BE2C (cell line): ENCODE measurements at regions not wholly inside any gene's neighbourhood (a gene's known extent, or its start where the extent isn't known, plus 50 kb on each side); places are given as distances from the start of the nearest gene placed in this dataset.

ENCODE experiments used
- DNase-seq: peaks from one replicate; pipeline ENCODE4 v3.0.0-alpha.2; 2020
- H3K27me3 ChIP-seq: fragments of 250-450 bp; sonication (Bioruptor Pico); 2 replicates; pipeline ENCODE4 v1.5.1; 2020; ENCODE audit warnings: mild to moderate bottlenecking
- H3K36me3 ChIP-seq: fragments of 250-450 bp; sonication (Bioruptor Pico); 2 replicates; pipeline ENCODE4 v1.5.1; 2020; ENCODE audit warnings: mild to moderate bottlenecking
- H3K4me1 ChIP-seq: fragments of 250-450 bp; sonication (Bioruptor Pico); 2 replicates; pipeline ENCODE4 v1.5.1; 2020
- H3K4me3 ChIP-seq: 2 replicates; pipeline ENCODE4 v1.5.1; 2011; ENCODE audit warnings: low read depth, low read length
- H3K9me3 ChIP-seq: fragments of 250-450 bp; sonication (Bioruptor Pico); 2 replicates; pipeline ENCODE4 v1.5.1; 2020
- CTCF ChIP-seq: IDR thresholded peaks from 2 replicates; pipeline ENCODE4 v1.5.1; 2012; ENCODE audit warnings: mild to moderate bottlenecking, low read depth, low read length

GRCh38 chr22:48141301-48141700, 1378.9 kb downstream of the TBC1D22A start:
- Histone ChIP-seq H3K36me3 (no peaks in the 10 kb centered on the region), H3K27me3 (no peaks in the 10 kb centered on the region), H3K4me3 (no peak overlapping the region), H3K9me3 (no peaks in the 10 kb centered on the region; the same call in none of the 2 replicates), H3K4me1 (no peaks in the 10 kb centered on the region)
- no peak for DNase-seq
- TF ChIP-seq CTCF = no peak

GRCh38 chr22:48140261-48140813, 1377.9 kb downstream of the TBC1D22A start:
- TF ChIP-seq CTCF = no peak
- Histone ChIP-seq H3K4me1 (no peaks in the 10 kb centered on the region), H3K4me3 (no peak overlapping the region), H3K9me3 (no peaks in the 10 kb centered on the region; the same call in none of the 2 replicates), H3K36me3 (no peaks in the 10 kb centered on the region), H3K27me3 (no peaks in the 10 kb centered on the region)
- no peak for DNase-seq

GRCh38 chr22:48139776-48140175, 1377.3 kb downstream of the TBC1D22A start:
- Histone ChIP-seq H3K36me3 (no peaks in the 10 kb centered on the region), H3K4me3 (no peak overlapping the region), H3K27me3 (no peaks in the 10 kb centered on the region), H3K4me1 (no peaks in the 10 kb centered on the region), H3K9me3 (no peaks in the 10 kb centered on the region; the same call in none of the 2 replicates)
- no peak for TF ChIP-seq CTCF
- no peak for DNase-seq

- no peaks in the 10 kb centered on the region; the same call in none of the 2 replicates for H3K9me3 ChIP-seq
These were observed 1376.4 kb downstream of the TBC1D22A start for GRCh38 chr22:48138855-48139254.

GRCh38 chr22:48138427-48138826, 1376.0 kb downstream of the TBC1D22A start:
- Histone ChIP-seq H3K4me3 (no peak overlapping the region), H3K9me3 (no peaks in the 10 kb centered on the region; the same call in none of the 2 replicates), H3K4me1 (no peaks in the 10 kb centered on the region), H3K27me3 (no peaks in the 10 kb centered on the region), H3K36me3 (no peaks in the 10 kb centered on the region)
- DNase-seq = no peak
- no peak for TF ChIP-seq CTCF

More at GRCh38 chr22:48138855-48139254, 1376.4 kb downstream of the TBC1D22A start:
- Histone ChIP-seq H3K4me1 (no peaks in the 10 kb centered on the region), H3K27me3 (no peaks in the 10 kb centered on the region), H3K36me3 (no peaks in the 10 kb centered on the region), H3K4me3 (no peak overlapping the region)
- DNase-seq = no peak
- TF ChIP-seq CTCF = no peak

- Histone ChIP-seq H3K36me3 (no peaks in the 10 kb centered on the region), H3K9me3 (no peaks in the 10 kb centered on the region; the same call in none of the 2 replicates), H3K27me3 (no peaks in the 10 kb centered on the region), H3K4me1 (no peaks in the 10 kb centered on the region), H3K4me3 (no peak overlapping the region)
- DNase-seq = no peak
- TF ChIP-seq CTCF = no peak
These were observed 1375.2 kb downstream of the TBC1D22A start for GRCh38 chr22:48137640-48138039.
